Type B pancreatic cell (in vitro differentiated cells): ENCODE measurements at regions not wholly inside any gene's neighbourhood (a gene's known extent, or its start where the extent isn't known, plus 50 kb on each side); places are given as distances from the start of the nearest gene placed in this dataset.
A peak's percentile ranks its signal among the peaks of the same experiment; 100 is the strongest.
"Not testable (repeated sequence)": the region's sequence is repeated elsewhere in the genome, so short reads cannot be mapped to it uniquely, and the experiment has no call there.

Source experiments
- DNase-seq: peaks from one replicate; pipeline ENCODE4 v3.0.0; 2021; ENCODE audit warnings: mixed read lengths; ENCODE audit not compliant: unreplicated experiment; ENCODE audit errors: extremely low spot score
- H3K27ac Mint-ChIP-seq: 2 replicates; pipeline ENCODE4 v1.8.0; 2021; ENCODE audit warnings: mild to moderate bottlenecking, mixed read lengths
- H3K27me3 Mint-ChIP-seq: 2 replicates; pipeline ENCODE4 v1.8.0; 2021; ENCODE audit warnings: mixed read lengths
- H3K36me3 Mint-ChIP-seq: 2 replicates; pipeline ENCODE4 v1.8.0; 2021; ENCODE audit warnings: mixed read lengths
- H3K4me1 Mint-ChIP-seq: one replicate; pipeline ENCODE4 v1.8.0; 2021; ENCODE audit warnings: mixed read lengths; ENCODE audit not compliant: unreplicated experiment
- H3K4me3 Mint-ChIP-seq: 2 replicates; pipeline ENCODE4 v1.8.0; 2021; ENCODE audit warnings: mild to moderate bottlenecking, mixed read lengths
- H3K9me3 Mint-ChIP-seq: 2 replicates; pipeline ENCODE4 v1.8.0; 2021; ENCODE audit warnings: mixed read lengths
- CTCF ChIP-seq: fragments of 200-600 bp; sonication (generic); conservative IDR thresholded peaks from 2 replicates; pipeline ENCODE4 v1.5.0; 2021; ENCODE audit warnings: antibody characterized with exemption, mild to moderate bottlenecking

- TF ChIP-seq CTCF = no peak
- no peaks in the 10 kb centered on the region for H3K36me3 Mint-ChIP-seq
- H3K4me3 Mint-ChIP-seq = no peak overlapping the region
- H3K27me3 Mint-ChIP-seq = no peaks in the 10 kb centered on the region
- no peak overlapping the region for H3K27ac Mint-ChIP-seq
- no peaks in the 10 kb centered on the region for H3K9me3 Mint-ChIP-seq
- DNase-seq = no peak
- no peaks in the 10 kb centered on the region for H3K4me1 Mint-ChIP-seq
Measured at GRCh38 chrX:26789751-26790150, 573.8 kb downstream of the MAGEB5 start.

- H3K9me3 Mint-ChIP-seq = no peaks in the 10 kb centered on the region
- H3K27ac Mint-ChIP-seq = no peak overlapping the region
- no peak for DNase-seq
- no peaks in the 10 kb centered on the region for H3K36me3 Mint-ChIP-seq
- TF ChIP-seq CTCF = no peak
- no peak overlapping the region for H3K4me3 Mint-ChIP-seq
- no peaks in the 10 kb centered on the region for H3K27me3 Mint-ChIP-seq
- no peaks in the 10 kb centered on the region for H3K4me1 Mint-ChIP-seq
Measured at GRCh38 chrX:26788402-26788998, 572.5 kb downstream of the MAGEB5 start.

GRCh38 chrX:26783512-26784225 is 567.7 kb downstream of the MAGEB5 start:
- Mint-ChIP-seq H3K27ac (no peak overlapping the region), H3K36me3 (no peaks in the 10 kb centered on the region), H3K4me3 (no peak overlapping the region), H3K27me3 (no peaks in the 10 kb centered on the region), H3K9me3 (peaks cover 8% of the 10 kb centered on the region), H3K4me1 (no peaks in the 10 kb centered on the region)
- TF ChIP-seq CTCF = peak; percentile 75
- DNase-seq = no peak

GRCh38 chrX:26778320-26778888 is 562.4 kb downstream of the MAGEB5 start:
- H3K36me3 Mint-ChIP-seq = no peaks in the 10 kb centered on the region
- H3K27ac Mint-ChIP-seq = no peak overlapping the region
- DNase-seq = no peak
- H3K4me1 Mint-ChIP-seq = no peaks in the 10 kb centered on the region
- TF ChIP-seq CTCF = peak; percentile 61
- H3K4me3 Mint-ChIP-seq = no peak overlapping the region
- H3K27me3 Mint-ChIP-seq = no peaks in the 10 kb centered on the region
- peaks cover 14% of the 10 kb centered on the region for H3K9me3 Mint-ChIP-seq

- TF ChIP-seq CTCF = no peak
- no peak overlapping the region for H3K27ac Mint-ChIP-seq
- H3K36me3 Mint-ChIP-seq = no peaks in the 10 kb centered on the region
- no peaks in the 10 kb centered on the region for H3K27me3 Mint-ChIP-seq
- no peaks in the 10 kb centered on the region for H3K4me1 Mint-ChIP-seq
- no peak for DNase-seq
- no peaks in the 10 kb centered on the region for H3K9me3 Mint-ChIP-seq
- no peak overlapping the region for H3K4me3 Mint-ChIP-seq
Measured at GRCh38 chrX:26762253-26762652, 546.3 kb downstream of the MAGEB5 start.

GRCh38 chrX:26755760-26756159 is 539.8 kb downstream of the MAGEB5 start:
- not testable (repeated sequence) for H3K27me3 Mint-ChIP-seq, DNase-seq, H3K4me3 Mint-ChIP-seq, H3K27ac Mint-ChIP-seq, H3K9me3 Mint-ChIP-seq, H3K4me1 Mint-ChIP-seq, H3K36me3 Mint-ChIP-seq
